Hepatic stellate cell (primary cell): ENCODE measurements at regions not wholly inside any gene's neighbourhood (a gene's known extent, or its start where the extent isn't known, plus 50 kb on each side); places are given as distances from the start of the nearest gene placed in this dataset.

ENCODE experiments used
- DNase-seq: peaks from one replicate; pipeline ENCODE4 v3.0.0; 2011; ENCODE audit warnings: low spot score

GRCh38 chr7:20945451-20945850 is 158.8 kb upstream of the SP8 start:
- DNase-seq: no peak

- DNase-seq: no peak
These were observed 166.2 kb upstream of the SP8 start for GRCh38 chr7:20952916-20953315.

DNA sequence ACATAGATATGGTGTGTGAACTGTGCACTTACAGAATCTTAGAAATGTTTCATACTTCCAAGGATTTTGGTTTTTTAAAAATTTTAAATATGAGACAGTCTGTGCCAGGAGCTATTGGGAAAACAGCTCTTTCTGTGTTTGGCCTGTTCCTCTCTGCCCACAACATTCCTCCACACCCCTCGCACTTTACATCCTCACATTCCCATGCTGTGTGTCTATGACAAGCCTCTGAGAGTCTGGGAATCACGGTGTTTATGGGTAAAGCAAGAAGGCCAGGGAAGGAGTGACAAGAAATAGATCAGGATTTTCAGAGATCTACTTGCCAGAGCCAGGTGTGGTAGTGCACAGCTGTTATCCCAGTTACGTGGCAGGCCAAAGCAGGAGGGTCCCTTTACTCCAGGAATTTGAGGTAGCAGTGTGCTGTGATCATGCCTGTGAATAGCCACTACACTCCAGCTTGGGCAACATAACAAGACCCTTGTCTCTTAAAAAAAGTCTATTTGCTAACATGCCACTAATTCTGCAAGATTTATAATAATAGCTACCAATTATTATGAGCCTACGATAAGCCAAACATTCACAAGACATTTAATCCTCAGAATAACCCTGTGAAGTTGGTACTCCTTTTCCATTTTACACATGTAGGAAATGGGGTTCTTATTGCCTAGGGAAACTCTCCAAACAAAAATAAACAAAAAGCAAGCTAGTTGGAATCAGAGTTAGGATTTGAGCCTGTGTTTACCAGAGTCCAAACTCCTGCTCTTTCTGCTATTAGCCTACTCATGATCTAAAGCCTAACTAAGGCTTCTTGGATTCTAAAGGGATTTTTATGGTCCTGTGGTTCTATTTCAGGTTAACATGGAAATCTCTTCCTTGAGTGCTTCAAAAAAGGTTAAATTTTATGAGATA is 168.3 kb upstream of the SP8 start:
- DNase-seq: no peak

- no peak for DNase-seq
These were observed 171.9 kb upstream of the SP8 start for GRCh38 chr7:20958572-20958971.

DNA sequence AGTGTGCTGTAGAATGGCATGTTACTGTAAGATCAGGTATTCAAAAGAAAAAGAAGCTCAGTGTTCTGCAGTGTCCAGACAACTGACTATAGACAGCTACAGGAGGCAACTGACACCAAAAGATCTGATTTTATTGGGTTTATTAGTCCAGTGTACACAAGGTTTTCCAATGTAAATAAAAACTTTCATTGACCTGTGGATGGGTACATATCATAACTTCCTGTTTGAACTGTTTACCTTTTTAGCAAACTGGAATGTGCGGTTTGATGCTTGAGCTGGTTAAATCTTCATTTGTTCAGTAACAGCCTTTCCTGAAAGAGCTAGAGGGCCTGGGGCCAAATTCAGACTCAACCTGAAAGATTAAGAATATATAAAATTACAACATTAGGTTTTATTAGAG is 172.6 kb upstream of the SP8 start:
- DNase-seq: no peak

GRCh38 chr7:20963556-20964280 is 177.0 kb upstream of the SP8 start:
- no peak for DNase-seq

DNA sequence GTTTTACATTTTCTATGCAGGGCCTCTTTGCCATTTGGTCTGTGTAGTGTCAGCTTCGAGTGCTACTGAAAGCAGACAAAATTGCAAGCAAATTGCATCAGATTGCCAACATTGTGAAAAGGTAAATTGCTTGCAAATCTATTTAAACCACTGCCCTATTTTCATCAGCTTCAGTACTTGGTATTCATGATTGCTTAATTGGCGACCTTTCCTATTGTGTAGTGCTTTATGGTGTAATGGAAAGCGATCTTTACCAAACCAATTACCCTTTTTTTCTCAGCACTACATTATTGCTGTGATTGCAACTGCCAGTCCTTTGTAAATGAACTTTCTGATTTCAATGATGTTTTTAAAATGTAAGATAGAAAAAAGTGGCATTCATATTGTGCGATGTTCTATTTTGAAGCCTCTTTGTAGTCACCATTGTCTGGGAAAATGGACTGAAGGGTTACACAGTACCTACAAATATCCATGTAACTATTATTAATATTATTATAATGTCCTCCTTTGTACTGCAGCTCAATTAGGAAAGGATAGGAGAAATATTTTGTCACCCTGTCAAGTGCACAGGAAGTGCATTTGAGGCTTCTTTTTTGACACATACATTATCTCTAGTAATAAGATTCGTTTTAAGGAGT is 177.7 kb upstream of the SP8 start:
- no peak for DNase-seq

- DNase-seq: no peak
These were observed 184.5 kb upstream of the SP8 start for GRCh38 chr7:20971219-20971618.

DNA sequence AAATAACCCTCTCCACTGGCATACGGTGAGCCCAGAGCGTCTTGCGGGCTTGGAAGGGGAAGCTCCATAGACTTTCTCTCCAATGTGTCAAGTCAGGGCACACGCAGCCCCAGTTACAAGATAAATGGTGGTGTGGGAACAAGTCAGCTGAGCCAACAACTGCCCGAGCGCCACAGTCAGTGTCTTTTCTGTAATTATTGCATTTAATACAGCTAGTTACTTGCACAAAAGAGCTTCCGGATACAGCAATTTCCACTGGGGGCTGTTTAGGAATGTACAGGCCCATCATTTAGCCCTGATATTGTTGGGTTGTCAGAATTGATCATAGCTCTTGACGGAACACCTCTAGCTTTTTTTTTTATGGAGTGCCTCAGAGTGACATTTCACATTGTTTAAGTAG is 193.5 kb upstream of the SP8 start:
- DNase-seq: no peak

DNA sequence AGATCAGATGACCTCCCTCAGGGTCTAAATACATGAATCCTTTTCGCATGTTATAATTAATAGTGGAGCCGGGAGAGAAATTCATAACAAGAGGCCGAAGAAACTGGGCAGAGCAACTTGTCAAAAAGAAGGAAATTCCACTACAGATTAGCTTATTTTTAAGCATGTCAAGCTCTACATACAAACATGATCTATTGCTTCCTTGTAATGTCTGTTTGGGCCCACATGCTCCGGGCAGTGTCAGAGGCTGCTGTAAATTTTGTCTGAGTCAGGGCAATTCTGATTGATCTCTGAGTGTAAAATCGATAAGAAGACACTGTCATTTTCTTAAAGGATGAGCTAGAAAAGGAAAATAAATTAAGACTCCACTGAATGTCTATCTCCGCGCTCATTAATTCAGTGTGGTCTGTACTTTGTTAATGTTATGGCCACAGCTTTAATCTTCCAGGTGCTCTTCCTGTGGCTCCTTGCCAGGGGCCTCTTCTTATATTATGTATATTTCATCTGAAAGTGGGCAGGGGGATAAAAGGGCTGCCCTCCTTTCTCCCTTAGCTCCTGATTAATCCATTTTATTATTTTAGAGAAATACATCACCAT is 194.1 kb upstream of the SP8 start:
- DNase-seq: no peak

GRCh38 chr7:20988340-20988739 is 201.7 kb upstream of the SP8 start:
- DNase-seq: no peak

GRCh38 chr7:20991544-20991943 is 204.9 kb upstream of the SP8 start:
- no peak for DNase-seq

DNA sequence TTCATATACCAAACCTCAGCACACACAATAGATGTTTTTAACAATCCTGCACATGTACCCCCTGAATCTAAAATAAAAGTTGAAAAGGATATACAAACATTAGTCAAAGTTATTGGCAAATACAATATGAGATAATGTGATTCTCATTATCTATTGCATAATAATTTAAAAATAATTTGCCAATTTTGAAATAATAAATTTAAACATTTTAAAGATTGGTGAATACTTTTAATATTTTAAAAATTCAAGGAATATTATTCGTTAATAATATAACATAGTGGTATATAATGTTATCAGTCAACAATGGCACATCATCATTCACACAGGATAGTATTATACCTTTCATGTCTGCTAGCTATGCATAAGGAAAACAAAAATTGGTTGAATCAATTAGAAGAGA is 207.0 kb upstream of the SP8 start:
- DNase-seq: no peak

DNA sequence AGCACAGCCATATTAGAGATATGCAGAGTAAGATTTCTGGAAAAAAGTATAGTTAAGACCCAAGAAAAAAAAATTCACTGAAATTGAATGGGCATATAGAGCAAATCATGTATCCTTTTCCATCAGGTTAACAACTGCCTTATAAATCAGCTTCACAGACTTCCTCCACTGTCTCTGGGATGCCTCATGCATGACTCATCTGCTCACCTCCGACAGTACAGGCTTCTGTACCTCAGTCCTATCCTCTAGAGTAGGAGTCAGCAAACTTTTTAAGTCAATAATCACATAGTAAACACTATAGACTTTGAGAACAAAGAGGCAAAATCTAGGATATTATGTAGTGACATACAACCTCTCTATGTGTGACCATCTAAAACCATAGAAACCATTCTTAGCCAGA is 211.6 kb upstream of the SP8 start:
- DNase-seq: no peak

DNA sequence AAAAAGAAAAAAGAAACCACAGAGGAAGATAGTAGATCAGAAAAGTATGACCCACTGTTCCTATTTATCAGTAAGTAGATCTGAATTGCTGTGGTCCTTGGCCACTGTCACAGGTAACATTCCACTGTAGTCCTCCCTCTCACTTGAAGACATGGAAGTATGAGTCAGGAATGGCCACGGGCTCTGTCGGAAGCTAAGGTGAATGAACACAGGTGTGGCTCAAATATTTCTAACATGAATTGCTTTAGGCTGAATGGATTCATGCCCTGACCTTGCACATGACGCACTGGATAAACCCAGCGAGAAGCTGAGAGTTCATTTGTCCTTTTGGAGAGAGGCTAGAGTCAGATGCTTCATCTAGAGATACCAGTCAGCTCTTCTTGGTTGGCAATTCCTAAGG is 224.5 kb upstream of the SP8 start:
- DNase-seq: no peak

GRCh38 chr7:21013765-21014539 is 227.3 kb upstream of the SP8 start:
- no peak for DNase-seq

- DNase-seq: no peak
These were observed 234.0 kb upstream of the SP8 start for GRCh38 chr7:21020667-21021066.

GRCh38 chr7:21023841-21024484 is 237.3 kb upstream of the SP8 start:
- DNase-seq: no peak

- no peak for DNase-seq
These were observed 237.8 kb upstream of the SP8 start for GRCh38 chr7:21024485-21024867.

- no peak for DNase-seq
These were observed 241.5 kb upstream of the SP8 start for GRCh38 chr7:21028186-21028585.

DNA sequence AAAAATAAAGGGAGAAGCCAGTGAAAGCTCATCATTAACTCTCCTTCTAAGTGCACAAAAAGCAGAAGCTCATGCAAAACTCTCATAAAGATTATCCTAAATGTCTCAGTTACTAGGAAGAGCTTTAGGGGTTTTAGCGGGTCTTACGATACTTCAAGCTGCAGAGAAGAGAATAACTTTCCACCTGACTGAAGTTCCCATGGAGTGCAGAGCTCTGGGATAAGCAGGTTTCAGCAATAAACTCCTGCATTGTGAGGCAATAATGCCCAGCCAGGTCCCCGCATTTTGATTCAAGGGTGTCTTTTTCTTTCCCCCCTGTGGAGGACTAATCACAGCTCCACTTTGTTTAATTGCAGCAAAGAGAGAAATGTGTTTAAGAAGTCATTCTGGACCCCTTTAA is 241.9 kb upstream of the SP8 start:
- DNase-seq: no peak
